ENCODE measurements at regions not wholly inside any gene's neighbourhood (a gene's known extent, or its start where the extent isn't known, plus 50 kb on each side); places are given as distances from the start of the nearest gene placed in this dataset.
"Not testable (repeated sequence)": the region's sequence is repeated elsewhere in the genome, so short reads cannot be mapped to it uniquely, and the experiment has no call there.

DNA sequence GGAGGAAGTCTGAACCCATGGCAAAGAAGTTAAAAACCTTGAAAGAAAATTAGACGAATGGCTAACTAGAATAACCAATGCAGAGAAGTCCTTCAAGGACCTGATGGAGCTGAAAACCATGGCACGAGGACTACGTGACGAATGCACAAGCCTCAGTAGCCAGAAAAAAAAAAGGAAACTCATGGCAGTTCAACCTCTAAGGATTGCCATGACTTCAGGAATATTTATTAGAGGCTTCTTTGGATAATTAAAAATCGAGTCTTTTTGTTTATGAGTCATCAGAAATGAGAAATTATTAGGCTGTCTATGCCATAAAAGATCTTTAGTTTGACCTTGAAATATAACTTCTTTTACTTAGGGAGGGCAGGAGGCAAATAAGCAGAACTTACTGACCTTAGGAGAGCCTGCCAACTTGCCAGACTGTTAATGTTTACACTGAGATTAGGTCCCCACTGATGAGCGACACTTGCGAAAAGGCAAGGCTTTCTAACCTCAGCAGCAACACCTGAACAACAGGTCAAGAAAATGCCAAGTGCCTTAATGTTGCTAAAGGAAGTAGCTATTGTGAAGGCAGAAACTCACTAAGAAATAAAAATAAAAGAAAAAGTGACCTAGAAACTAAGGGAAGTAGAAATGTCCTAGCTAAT, 55.2 kb upstream of the TUSC1 start:
- Mint-ChIP-seq H3K27ac (ENCODE audit: unreplicated experiment) (no peak overlapping the region), H3K4me3 (ENCODE audit: unreplicated experiment) (no peak overlapping the region), H3K27me3 (ENCODE audit: low read depth, unreplicated experiment) (no peaks in the 10 kb centered on the region), H3K36me3 (ENCODE audit: low read depth, unreplicated experiment) (no peaks in the 10 kb centered on the region), H3K9me3 (ENCODE audit: unreplicated experiment) (peaks cover 6% of the 10 kb centered on the region), H3K4me1 (ENCODE audit: low read depth, unreplicated experiment) (no peaks in the 10 kb centered on the region)
- H4K20me1 ChIP-seq (ENCODE audit: insufficient read depth, low read length), result no peaks in the 10 kb centered on the region
- no peak overlapping the region for H2AFZ ChIP-seq (ENCODE audit: low read depth, low read length)
- no peaks in the 10 kb centered on the region for H3K9me3 ChIP-seq (ENCODE audit: insufficient read depth, low read depth, low read length)
- no peak for DNase-seq (ENCODE audit: low read depth)
- no peak overlapping the region for H3K4me2 ChIP-seq (ENCODE audit: low read length)
- H3K27ac ChIP-seq (ENCODE audit: low read depth, low read length), result no peak overlapping the region
- TF ChIP-seq, protein P1, sequence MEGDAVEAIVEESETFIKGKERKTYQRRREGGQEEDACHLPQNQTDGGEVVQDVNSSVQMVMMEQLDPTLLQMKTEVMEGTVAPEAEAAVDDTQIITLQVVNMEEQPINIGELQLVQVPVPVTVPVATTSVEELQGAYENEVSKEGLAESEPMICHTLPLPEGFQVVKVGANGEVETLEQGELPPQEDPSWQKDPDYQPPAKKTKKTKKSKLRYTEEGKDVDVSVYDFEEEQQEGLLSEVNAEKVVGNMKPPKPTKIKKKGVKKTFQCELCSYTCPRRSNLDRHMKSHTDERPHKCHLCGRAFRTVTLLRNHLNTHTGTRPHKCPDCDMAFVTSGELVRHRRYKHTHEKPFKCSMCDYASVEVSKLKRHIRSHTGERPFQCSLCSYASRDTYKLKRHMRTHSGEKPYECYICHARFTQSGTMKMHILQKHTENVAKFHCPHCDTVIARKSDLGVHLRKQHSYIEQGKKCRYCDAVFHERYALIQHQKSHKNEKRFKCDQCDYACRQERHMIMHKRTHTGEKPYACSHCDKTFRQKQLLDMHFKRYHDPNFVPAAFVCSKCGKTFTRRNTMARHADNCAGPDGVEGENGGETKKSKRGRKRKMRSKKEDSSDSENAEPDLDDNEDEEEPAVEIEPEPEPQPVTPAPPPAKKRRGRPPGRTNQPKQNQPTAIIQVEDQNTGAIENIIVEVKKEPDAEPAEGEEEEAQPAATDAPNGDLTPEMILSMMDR (IDR thresholded peaks at IDR 0.05; ENCODE audit: insufficient read depth, low read depth, low read length), result no peak
- TF ChIP-seq EZH2 (IDR thresholded peaks at IDR 0.05; ENCODE audit: insufficient read depth, low read length), result no peak
- H3K4me1 ChIP-seq (ENCODE audit: insufficient read depth, low read length), result no peaks in the 10 kb centered on the region
- no peaks in the 10 kb centered on the region for H3K79me2 ChIP-seq (ENCODE audit: insufficient read depth, low read length)
- H3K9ac ChIP-seq (ENCODE audit: low read length), result no peak overlapping the region
- no peak overlapping the region for H3K4me3 ChIP-seq (ENCODE audit: insufficient read depth, low read depth, low read length)
- H3K27me3 ChIP-seq (ENCODE audit: insufficient read depth, low read length), result no peaks in the 10 kb centered on the region
- FAIRE-seq, result no peak
- H3K36me3 ChIP-seq (ENCODE audit: insufficient read depth, low read length), result no peaks in the 10 kb centered on the region

DNA sequence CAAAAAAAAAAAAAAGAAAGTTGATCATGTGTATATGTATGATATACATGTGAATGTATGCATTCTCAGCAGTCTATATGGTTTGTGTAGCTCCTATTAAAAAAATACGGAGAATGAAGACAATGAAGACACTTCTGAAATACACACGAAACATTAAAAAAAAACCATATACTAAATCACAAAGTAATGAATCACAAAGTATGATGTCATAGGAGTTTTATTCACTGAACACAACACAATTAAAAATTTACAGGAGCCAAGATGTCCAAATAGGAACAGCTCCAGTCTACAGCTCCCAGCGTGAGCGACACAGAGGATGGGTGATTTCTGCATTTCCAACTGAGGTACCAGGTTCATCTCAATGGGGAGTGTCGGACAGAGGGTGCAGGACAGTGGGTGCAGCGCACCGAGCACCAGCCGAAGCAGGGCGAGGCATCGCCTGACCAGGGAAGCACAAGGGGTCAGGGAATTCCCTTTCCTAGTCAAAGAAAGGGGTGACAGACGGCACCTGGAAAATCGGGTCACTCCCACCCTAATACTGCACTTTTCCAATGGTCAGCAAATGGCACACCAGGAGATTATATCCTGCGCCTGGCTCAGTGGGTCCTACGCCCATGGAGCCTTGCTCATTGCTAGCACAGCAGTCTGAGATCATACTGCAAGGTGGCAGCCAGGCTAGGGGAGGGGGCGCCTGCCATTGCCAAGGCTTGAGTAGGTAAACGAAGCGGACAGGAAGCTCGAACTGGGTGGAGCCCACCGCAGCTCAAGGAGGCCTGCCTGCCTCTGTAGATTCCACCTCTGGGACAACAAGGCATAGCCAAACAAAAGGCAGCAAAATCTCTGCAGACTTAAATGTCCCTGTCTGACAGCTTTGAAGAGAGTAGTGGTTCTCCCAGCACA, 53.9 kb upstream of the TUSC1 start:
- H3K9me3 ChIP-seq (ENCODE audit: insufficient read depth, low read depth, low read length); H3K4me3 Mint-ChIP-seq (ENCODE audit: unreplicated experiment); H3K4me1 ChIP-seq (ENCODE audit: insufficient read depth, low read length); H2AFZ ChIP-seq (ENCODE audit: low read depth, low read length); H3K36me3 ChIP-seq (ENCODE audit: insufficient read depth, low read length); H3K4me2 ChIP-seq (ENCODE audit: low read length); H3K9ac ChIP-seq (ENCODE audit: low read length); H3K27ac ChIP-seq (ENCODE audit: low read depth, low read length); H3K4me3 ChIP-seq (ENCODE audit: insufficient read depth, low read depth, low read length); H3K79me2 ChIP-seq (ENCODE audit: insufficient read depth, low read length); H3K27me3 Mint-ChIP-seq (ENCODE audit: low read depth, unreplicated experiment); H3K36me3 Mint-ChIP-seq (ENCODE audit: low read depth, unreplicated experiment); H3K27ac Mint-ChIP-seq (ENCODE audit: unreplicated experiment); FAIRE-seq; DNase-seq (ENCODE audit: low read depth); H3K27me3 ChIP-seq (ENCODE audit: insufficient read depth, low read length); H4K20me1 ChIP-seq (ENCODE audit: insufficient read depth, low read length); H3K9me3 Mint-ChIP-seq (ENCODE audit: unreplicated experiment); H3K4me1 Mint-ChIP-seq (ENCODE audit: low read depth, unreplicated experiment): not testable (repeated sequence)
